PFSK-1 (cell line): ENCODE measurements at regions not wholly inside any gene's neighbourhood (a gene's known extent, or its start where the extent isn't known, plus 50 kb on each side); places are given as distances from the start of the nearest gene placed in this dataset.

ENCODE experiments used
- FOXP2 ChIP-seq: optimal IDR thresholded peaks from 2 replicates; pipeline ENCODE3; 2011; ENCODE audit warnings: borderline replicate concordance, control low read depth, inconsistent platforms; ENCODE audit not compliant: insufficient read depth; ENCODE audit errors: extremely low read length, extremely low read depth
- POLR2AphosphoS5 ChIP-seq: IDR thresholded peaks from 2 replicates; pipeline ENCODE4 v1.6.1; 2012; ENCODE audit warnings: low read depth, mild to moderate bottlenecking, control low read depth, low read length, moderate library complexity
- REST ChIP-seq, 2 experiments: IDR thresholded peaks; 2 replicates each; pipeline versions ENCODE4 v1.6.1 to v1.8.0; 2011 to 2012; ENCODE audit warnings: low read depth in 2 of 2, low read length in 2 of 2, control low read depth in 1 of 2, inconsistent platforms in 1 of 2, mild to moderate bottlenecking in 1 of 2, moderate library complexity in 1 of 2; ENCODE audit not compliant: insufficient read depth in 1 of 2
- TAF1 ChIP-seq: IDR thresholded peaks from 2 replicates; pipeline ENCODE4 v1.6.1; 2012; ENCODE audit warnings: low read length, control low read depth, borderline replicate concordance; ENCODE audit not compliant: insufficient read depth

- TF ChIP-seq REST (IDR thresholded peaks at IDR 0.05; ENCODE audit: insufficient read depth in 1 of 2, low read depth in 2 of 2, low read length in 2 of 2) (no peak), FOXP2 (no peak), TAF1 (no peak), POLR2AphosphoS5 (no peak)
Measured at GRCh38 chr3:35079403-35079802, 559.9 kb upstream of the ARPP21 start.
